H9 (cell line): ENCODE measurements at regions not wholly inside any gene's neighbourhood (a gene's known extent, or its start where the extent isn't known, plus 50 kb on each side); places are given as distances from the start of the nearest gene placed in this dataset.

Source experiments
- DNase-seq: peaks from one replicate; pipeline ENCODE4 v3.0.0-alpha.2; 2017
- H2AFZ ChIP-seq: one replicate; pipeline ENCODE4 v1.6.1; 2013; ENCODE audit warnings: mild to moderate bottlenecking, low read length, control low read depth, moderate library complexity
- H2AK5ac ChIP-seq: 2 replicates; pipeline ENCODE4 v1.6.1; 2013; ENCODE audit warnings: low read length, control low read depth, mixed read lengths; ENCODE audit not compliant: insufficient read length
- H2BK120ac ChIP-seq: one replicate; pipeline ENCODE4 v1.6.1; 2013; ENCODE audit warnings: low read depth, mild to moderate bottlenecking, low read length, control low read depth, inconsistent platforms; ENCODE audit not compliant: poor library complexity, severe bottlenecking
- H2BK12ac ChIP-seq: 2 replicates; pipeline ENCODE4 v1.6.1; 2013; ENCODE audit warnings: low read length, control low read depth, mixed read lengths, low read depth; ENCODE audit not compliant: insufficient read length
- H2BK15ac ChIP-seq: 2 replicates; pipeline ENCODE4 v1.6.1; 2013; ENCODE audit warnings: low read depth, low read length, control low read depth
- H2BK20ac ChIP-seq: one replicate; pipeline ENCODE4 v1.6.1; 2013; ENCODE audit warnings: low read depth, mild to moderate bottlenecking, low read length, control low read depth, inconsistent platforms; ENCODE audit not compliant: poor library complexity, severe bottlenecking
- H2BK5ac ChIP-seq: 2 replicates; pipeline ENCODE4 v1.6.1; 2013; ENCODE audit warnings: low read length, control low read depth, mixed read lengths; ENCODE audit not compliant: insufficient read length
- H3K14ac ChIP-seq: 2 replicates; pipeline ENCODE4 v1.6.1; 2013; ENCODE audit warnings: low read length, control low read depth; ENCODE audit not compliant: insufficient read depth
- H3K18ac ChIP-seq: 2 replicates; pipeline ENCODE4 v1.6.1; 2013; ENCODE audit warnings: low read depth, mild to moderate bottlenecking, mixed read lengths, low read length, control low read depth; ENCODE audit not compliant: insufficient read length
- H3K23ac ChIP-seq: 2 replicates; pipeline ENCODE4 v1.6.1; 2013; ENCODE audit warnings: low read length, control low read depth, mixed read lengths, low read depth; ENCODE audit not compliant: insufficient read length
- H3K23me2 ChIP-seq: 2 replicates; pipeline ENCODE4 v1.6.1; 2013; ENCODE audit warnings: low read depth, mild to moderate bottlenecking, mixed read lengths, low read length, control low read depth; ENCODE audit not compliant: insufficient read length, poor library complexity, severe bottlenecking
- H3K27ac ChIP-seq: 2 replicates; pipeline ENCODE4 v1.5.1; 2013; ENCODE audit warnings: low read length, control low read depth, mixed read lengths, low read depth; ENCODE audit not compliant: insufficient read length
- H3K27me3 ChIP-seq: 2 replicates; pipeline ENCODE4 v1.6.1; 2013; ENCODE audit warnings: low read length, control low read depth, inconsistent platforms; ENCODE audit not compliant: insufficient read depth
- H3K4ac ChIP-seq: 2 replicates; pipeline ENCODE4 v1.6.1; 2013; ENCODE audit warnings: low read depth, mild to moderate bottlenecking, control low read depth, inconsistent platforms, low read length, moderate library complexity
- H3K4me1 ChIP-seq: 2 replicates; pipeline ENCODE4 v1.6.1; 2013; ENCODE audit warnings: low read length, control low read depth, inconsistent platforms; ENCODE audit not compliant: insufficient read depth
- H3K4me2 ChIP-seq: 2 replicates; pipeline ENCODE4 v1.6.1; 2013; ENCODE audit warnings: low read length, control low read depth, mixed read lengths; ENCODE audit not compliant: insufficient read length, insufficient read depth
- H3K56ac ChIP-seq: 2 replicates; pipeline ENCODE4 v1.6.1; 2013; ENCODE audit warnings: low read depth, mild to moderate bottlenecking, mixed read lengths, low read length, control low read depth; ENCODE audit not compliant: insufficient read length
- H3K79me1 ChIP-seq: 2 replicates; pipeline ENCODE4 v1.6.1; 2013; ENCODE audit warnings: low read depth, mild to moderate bottlenecking, moderate library complexity, low read length, control low read depth, inconsistent platforms; ENCODE audit not compliant: insufficient read depth, poor library complexity, severe bottlenecking
- H3K79me2 ChIP-seq: 2 replicates; pipeline ENCODE4 v1.6.1; 2013; ENCODE audit warnings: low read length, control low read depth, inconsistent platforms; ENCODE audit not compliant: insufficient read depth
- H3K9ac ChIP-seq: 2 replicates; pipeline ENCODE4 v1.6.1; 2013; ENCODE audit warnings: low read length, control low read depth, mixed read lengths; ENCODE audit not compliant: insufficient read length; ENCODE audit errors: extremely low read depth
- H3K9me3 ChIP-seq: one replicate; pipeline ENCODE4 v1.6.1; 2013; ENCODE audit warnings: low read depth, low read length, inconsistent platforms; ENCODE audit not compliant: control insufficient read depth
- H3T11ph ChIP-seq: one replicate; pipeline ENCODE4 v1.6.1; 2013; ENCODE audit warnings: mild to moderate bottlenecking, low read length, control low read depth, inconsistent platforms
- H4K20me1 ChIP-seq: one replicate; pipeline ENCODE4 v1.6.1; 2013; ENCODE audit not compliant: control insufficient read depth, insufficient read length, insufficient read depth
- H4K5ac ChIP-seq: 2 replicates; pipeline ENCODE4 v1.6.1; 2013; ENCODE audit warnings: low read depth, mild to moderate bottlenecking, mixed read lengths, low read length, control low read depth; ENCODE audit not compliant: insufficient read length
- H4K8ac ChIP-seq: replicated peaks from 2 replicates; pipeline ENCODE4 v1.6.1; 2013; ENCODE audit warnings: low read length, control low read depth, mixed read lengths, low read depth; ENCODE audit not compliant: insufficient read length
- H4K91ac ChIP-seq: 2 replicates; pipeline ENCODE4 v1.6.1; 2013; ENCODE audit warnings: low read depth, mild to moderate bottlenecking, moderate library complexity, mixed read lengths, low read length, control low read depth; ENCODE audit not compliant: insufficient read length
- H3K27ac Mint-ChIP-seq, 3 experiments: 2 replicates in 2 of 3; 3 replicates in 1 of 3; pipeline ENCODE4 v1.8.0; 2020 to 2021; ENCODE audit warnings: mixed read lengths in 3 of 3, mild to moderate bottlenecking in 1 of 3, moderate library complexity in 1 of 3
- H3K27me3 Mint-ChIP-seq: 2 replicates; pipeline ENCODE4 v1.8.0; 2021; ENCODE audit warnings: low read depth, mild to moderate bottlenecking, moderate library complexity, mixed read lengths
- H3K36me3 Mint-ChIP-seq, 3 experiments: 2 replicates in 2 of 3; 3 replicates in 1 of 3; pipeline ENCODE4 v1.8.0; 2020 to 2021; ENCODE audit warnings: low read depth in 3 of 3, mixed read lengths in 3 of 3; ENCODE audit not compliant: insufficient read depth in 1 of 3
- H3K4me1 Mint-ChIP-seq, 2 experiments: 2 replicates each; pipeline ENCODE4 v1.8.0; 2020; ENCODE audit warnings: mixed read lengths in 2 of 2
- H3K4me3 Mint-ChIP-seq, 2 experiments: 2 replicates in 1 of 2; 3 replicates in 1 of 2; pipeline ENCODE4 v1.8.0; 2020 to 2021; ENCODE audit warnings: mild to moderate bottlenecking in 2 of 2, mixed read lengths in 2 of 2, moderate library complexity in 1 of 2
- H3K9me3 Mint-ChIP-seq, 2 experiments: 2 replicates in 1 of 2; 3 replicates in 1 of 2; pipeline ENCODE4 v1.8.0; 2020; ENCODE audit warnings: mild to moderate bottlenecking in 2 of 2, mixed read lengths in 2 of 2, moderate library complexity in 1 of 2
- CTCF ChIP-seq: fragments of 200-600 bp; sonication (generic); conservative IDR thresholded peaks from 3 replicates; pipeline ENCODE4 v1.8.0; 2021; ENCODE audit warnings: antibody characterized with exemption, mild to moderate bottlenecking
- WGBS: extraction: QIAGEN DNeasy Blood & Tissue Kit; methylation state at CpG from one replicate; pipeline ENCODE4 v1.1.7; 2013; ENCODE audit warnings: missing lambda C conversion rate, low lambda C conversion rate, mixed read lengths; ENCODE audit not compliant: insufficient read length; ENCODE audit errors: extremely low coverage; 5-methylcytosine and 5-hydroxymethylcytosine counted together

GRCh38 chr4:160350944-160351343 is 1248.1 kb downstream of the RAPGEF2 start:
- H3K27ac Mint-ChIP-seq, result no peak overlapping the region
- Histone ChIP-seq H3K4me1 (no peaks in the 10 kb centered on the region), H4K20me1 (no peaks in the 10 kb centered on the region), H2BK15ac (no peak overlapping the region), H3K14ac (no peak overlapping the region), H2BK12ac (no peak overlapping the region), H3K23ac (no peak overlapping the region), H3K23me2 (no peaks in the 10 kb centered on the region), H3K4ac (no peak overlapping the region), H3K56ac (no peak overlapping the region), H3T11ph (no peak overlapping the region), H2AFZ (no peak overlapping the region), H3K79me1 (no peaks in the 10 kb centered on the region), H2BK5ac (no peak overlapping the region), H3K9me3 (no peaks in the 10 kb centered on the region), H3K27ac (no peak overlapping the region), H4K8ac (no peak overlapping the region), H2BK120ac (no peak overlapping the region), H3K4me2 (no peak overlapping the region), H2BK20ac (no peak overlapping the region), H2AK5ac (no peak overlapping the region), H3K79me2 (no peaks in the 10 kb centered on the region), H4K91ac (no peak overlapping the region), H3K18ac (no peak overlapping the region), H3K9ac (no peak overlapping the region), H3K27me3 (no peaks in the 10 kb centered on the region), H4K5ac (no peak overlapping the region)
- DNase-seq, result no peak
- no peak for TF ChIP-seq CTCF
- no peak overlapping the region for H3K4me3 Mint-ChIP-seq
- no peaks in the 10 kb centered on the region for H3K36me3 Mint-ChIP-seq
- WGBS, result no CpG with 5 or more reads among the region's 6 CpGs
- no peaks in the 10 kb centered on the region for H3K9me3 Mint-ChIP-seq
- H3K4me1 Mint-ChIP-seq, result no peaks in the 10 kb centered on the region
- no peaks in the 10 kb centered on the region for H3K27me3 Mint-ChIP-seq
